CD4-positive, alpha-beta T cell treated with Interleukin-6 at 100 ng/mL for 8 hours (primary cell): ENCODE measurements at regions not wholly inside any gene's neighbourhood (a gene's known extent, or its start where the extent isn't known, plus 50 kb on each side); places are given as distances from the start of the nearest gene placed in this dataset.

Experiments used
- DNase-seq: peaks from one replicate; pipeline ENCODE4 v3.0.0-alpha.2; 2020; ENCODE audit warnings: mixed read lengths, low spot score

DNA sequence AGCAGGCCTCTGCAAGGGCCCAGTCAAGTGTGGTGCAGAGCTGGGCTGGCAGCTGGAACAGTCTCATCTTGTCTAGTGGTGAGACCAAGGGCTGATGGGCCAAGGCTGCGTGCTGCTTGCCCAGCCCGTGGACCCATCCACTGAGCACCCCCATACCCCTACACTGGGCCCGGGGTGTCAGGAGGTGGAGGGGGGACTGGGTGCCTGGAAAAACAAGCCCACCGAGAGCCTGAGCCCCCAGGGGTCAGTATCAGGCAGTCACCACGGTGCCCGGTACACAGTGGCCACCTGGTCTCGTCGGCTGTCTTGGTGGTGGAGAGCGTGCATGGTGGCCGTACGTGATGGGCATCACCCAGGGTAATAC, 238.3 kb downstream of the SEC14L1 start:
- DNase-seq: no peak

DNA sequence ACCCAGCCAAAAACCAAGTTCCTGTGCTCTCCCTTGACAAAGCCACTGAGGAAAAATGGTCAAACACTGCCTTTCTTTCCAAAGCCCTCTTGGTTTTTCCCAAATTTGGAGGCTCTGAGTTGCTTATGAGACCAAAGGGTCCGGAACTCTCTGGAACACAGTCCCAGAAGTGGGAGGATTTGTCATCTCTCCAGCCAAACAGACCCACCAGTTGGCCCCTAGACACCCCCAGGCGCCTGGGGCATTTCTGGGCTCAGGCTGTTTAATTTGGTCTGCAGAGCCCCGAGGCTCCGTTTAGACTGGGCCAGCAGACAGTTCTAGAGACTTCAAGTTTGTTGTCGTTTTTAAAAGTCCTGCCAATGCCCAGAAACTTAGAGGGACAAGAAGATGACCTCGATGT, 239.1 kb downstream of the SEC14L1 start:
- no peak for DNase-seq

DNA sequence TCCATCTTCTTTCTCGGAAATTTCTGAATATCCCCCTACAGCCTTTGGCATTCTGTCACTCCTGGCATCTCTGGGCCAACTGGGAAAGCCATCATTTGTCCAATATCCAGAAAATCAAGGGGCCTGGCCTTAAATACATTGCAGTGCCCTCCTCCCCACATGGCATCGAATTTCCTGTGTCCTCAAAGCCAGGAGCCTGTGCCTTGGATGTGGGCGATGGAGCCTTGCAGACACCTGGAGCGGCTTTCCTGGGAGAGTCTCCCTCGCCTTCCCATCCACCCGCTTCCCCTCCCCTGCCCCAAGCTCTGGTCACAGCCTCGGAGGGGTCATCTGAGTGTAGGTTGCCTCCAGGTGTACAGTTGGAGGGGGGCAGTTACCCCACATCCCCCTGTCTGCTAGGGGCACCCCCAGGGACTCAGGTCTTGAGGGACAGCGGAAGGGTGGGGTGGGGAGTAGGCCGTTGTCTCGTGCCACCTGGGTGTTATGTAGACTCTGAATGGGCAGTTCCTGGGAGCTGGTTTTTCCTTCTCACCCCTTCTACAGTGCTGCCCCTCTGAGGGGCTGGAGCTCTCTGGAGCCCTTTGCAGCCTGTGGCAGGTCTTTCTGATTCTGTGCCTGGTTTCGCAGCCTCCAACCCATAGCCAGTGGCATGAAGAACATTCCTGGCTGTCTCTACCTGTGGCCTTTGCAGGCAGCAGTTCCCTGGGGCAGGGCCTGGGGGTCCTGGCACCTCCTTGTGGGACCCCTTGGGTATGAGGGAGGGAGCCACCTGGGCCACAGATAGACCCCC, 239.8 kb downstream of the SEC14L1 start:
- DNase-seq: no peak

DNA sequence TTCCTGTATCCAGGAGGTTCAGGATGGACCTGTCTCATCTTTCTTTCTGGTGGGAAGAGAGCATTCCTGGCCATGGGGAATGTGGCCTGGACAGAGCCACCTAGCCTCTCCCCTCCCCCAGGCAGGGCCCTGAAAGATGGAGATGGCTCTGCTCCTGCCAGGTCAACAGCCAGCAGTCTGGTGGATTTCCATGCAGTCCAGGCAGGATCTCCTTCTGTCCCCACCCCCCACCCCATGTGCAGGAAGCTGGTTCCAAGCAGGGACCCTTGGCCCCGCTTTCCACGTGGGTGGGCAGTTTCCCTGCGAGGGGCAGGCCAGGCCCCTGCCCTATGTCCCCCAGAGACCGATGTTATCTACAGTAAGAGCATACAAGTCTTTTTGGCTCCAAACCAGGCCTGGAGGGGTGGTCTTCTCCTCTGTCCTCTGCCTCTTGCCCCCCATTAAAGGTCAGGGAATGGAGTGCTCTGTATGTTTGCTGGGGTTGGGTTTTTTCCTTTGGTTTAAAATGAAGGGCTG, 240.5 kb downstream of the SEC14L1 start:
- no peak for DNase-seq

DNA sequence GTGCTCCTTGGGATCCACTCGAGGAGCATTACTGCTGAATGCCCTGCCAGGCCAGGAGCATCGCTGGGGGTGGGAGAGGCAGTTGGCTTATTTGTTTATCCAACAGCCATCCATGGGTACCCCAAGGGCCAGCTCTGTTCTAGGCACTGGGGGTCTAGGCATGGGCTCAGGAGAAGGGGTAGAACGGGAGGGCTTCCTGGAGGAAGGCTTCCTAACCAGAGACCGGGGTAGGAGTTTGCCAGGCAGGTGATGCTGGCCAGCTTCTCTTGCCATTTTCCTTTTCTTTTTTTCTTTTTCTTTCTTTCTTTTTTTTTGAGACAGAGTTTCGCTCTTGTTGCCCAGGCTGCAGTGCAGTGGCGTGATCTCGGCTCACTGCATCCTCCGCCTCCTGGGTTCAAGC, 241.0 kb downstream of the SEC14L1 start:
- DNase-seq: no peak

DNA sequence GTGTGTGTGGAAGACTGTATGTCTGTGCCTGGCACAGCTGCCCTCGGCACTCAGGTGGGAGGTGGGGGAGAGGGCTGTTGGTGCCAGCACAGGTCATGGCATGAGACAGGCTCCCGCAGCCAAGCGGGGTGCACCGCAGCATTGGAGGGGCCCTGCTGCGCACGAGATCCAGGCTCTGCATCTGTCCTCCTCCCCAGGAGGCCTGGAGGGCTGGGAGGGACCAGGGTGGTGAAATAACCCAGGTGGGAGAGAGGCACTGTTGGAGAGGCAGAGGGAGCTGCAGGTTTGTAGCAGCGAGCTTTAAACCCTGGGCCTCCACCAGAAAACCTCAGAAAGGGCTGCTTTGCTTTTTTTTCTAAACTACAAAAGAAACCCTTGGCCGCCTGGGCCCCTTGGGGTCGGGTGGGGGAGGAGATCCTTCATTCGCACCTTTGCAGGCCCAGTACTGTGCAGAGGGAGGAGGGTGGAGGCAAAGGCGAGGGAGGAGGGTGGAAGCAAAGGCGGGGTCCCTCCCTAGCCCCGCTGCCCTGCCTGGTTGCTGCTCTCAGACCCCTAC, 241.7 kb downstream of the SEC14L1 start:
- peak; percentile 75 for DNase-seq

DNA sequence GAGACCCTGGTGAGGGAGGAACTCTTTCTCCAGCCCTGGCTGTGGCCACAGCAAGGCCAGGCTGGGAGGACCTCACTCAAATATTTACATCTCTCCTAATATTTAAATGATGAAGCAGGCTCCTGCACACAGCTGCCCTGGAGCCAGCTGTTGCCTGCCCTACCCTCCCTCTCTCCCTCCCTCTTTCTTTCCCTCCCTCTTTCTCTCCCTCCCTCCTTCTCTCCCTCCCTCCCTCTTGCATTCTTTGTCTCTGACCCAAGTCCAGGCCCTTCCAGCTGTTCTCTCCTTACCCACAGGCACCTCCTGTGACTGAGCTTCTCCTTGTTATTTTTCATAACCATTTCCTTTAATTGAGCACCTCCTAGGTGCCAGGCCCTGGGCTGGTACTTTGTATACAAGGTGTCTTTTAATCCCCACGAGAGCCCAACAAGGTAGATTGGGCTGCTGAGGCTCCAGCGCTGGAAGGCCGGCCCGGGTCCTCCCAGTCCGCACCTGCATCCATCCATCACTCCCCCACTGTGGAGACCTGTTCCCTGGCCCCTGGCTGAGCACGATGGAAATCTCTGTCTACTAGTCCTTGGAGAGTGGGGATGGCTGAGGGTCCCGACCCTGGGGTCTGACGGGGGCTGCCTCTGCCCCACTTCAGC, 242.3 kb downstream of the SEC14L1 start:
- no peak for DNase-seq

DNA sequence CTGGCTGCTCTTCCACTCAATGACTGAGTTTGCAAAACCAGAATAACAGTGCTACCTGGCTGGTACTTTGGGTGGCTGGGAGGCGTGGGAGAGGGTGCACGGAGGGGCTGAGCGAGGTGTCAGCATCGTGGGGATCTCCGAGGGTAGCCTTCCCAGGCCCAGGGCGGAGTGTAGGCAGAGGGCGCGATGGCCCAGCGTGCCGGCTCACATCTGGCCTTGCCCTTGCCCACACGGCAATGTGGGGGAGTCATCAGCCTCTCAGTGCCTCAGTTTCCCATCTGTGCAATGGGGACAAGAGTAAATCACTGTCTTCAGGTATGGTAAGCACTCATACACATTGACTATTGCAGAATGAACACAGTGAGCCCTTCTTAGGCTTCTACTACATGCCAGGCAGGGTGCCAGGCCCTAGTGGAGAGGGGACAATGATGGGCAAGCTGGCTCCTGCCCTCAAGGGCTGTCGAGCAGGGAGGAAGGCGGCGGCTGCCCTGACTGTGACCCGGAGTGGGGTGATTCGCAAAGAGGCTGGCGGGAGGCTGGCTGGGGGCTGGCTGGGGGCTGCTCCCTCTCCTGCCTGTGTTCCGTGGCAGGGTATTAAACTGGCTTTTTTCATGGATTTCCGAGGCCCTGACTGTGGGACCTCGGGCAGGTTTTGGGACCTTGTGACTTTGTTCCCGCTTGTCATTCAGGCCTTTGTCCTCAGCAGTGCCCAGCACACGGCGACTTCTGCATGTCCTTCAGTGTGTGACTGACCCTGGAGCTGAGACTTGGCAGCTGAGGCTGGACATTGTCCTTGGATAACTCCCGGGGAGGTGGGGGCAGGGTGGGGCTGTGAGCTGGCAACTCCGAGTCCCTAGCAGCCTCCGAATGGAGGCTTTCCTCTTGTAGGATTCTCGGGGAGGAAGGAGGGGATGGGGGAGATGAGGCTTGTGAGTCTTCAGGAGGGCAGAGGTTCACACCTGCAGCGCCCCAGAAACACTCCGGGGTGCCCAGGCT, 243.1 kb downstream of the SEC14L1 start:
- DNase-seq: no peak

DNA sequence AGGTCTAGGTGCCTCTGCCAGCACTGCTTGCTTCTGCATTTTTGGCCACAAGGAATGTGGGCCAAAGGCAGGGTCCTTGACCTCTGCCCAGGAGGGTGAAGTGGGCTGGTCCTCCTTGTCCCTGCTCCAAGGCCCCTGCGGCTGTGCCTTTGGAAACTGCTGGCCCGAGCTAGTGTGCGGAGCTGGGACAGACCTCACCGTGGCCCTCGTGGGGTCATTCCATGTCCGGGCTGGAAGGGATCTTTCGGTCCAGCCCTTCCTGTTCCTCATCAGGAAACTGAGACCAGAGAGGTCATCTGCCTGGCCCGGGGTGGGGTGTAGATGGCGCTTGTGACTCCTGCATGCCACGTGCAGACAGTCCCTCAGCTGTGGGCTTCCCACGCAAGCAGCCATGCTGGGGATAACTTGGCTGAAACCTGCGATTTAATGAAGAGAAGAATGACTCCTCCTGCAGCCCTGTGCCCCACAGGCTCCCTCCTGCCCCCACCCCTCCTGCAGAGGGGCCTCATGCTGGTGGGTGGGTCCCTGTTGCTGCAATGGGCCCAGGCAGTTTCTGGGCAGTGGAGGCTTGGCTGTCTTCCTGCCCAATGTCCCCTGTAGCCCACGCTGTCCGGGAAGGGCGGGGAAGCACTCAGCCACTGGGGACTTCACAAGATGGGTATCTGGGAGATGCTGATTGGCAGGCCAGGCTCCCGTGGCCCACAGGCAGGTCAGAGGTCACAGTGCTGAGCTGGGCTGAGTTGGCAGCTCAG, 245.2 kb downstream of the SEC14L1 start:
- no peak for DNase-seq

DNA sequence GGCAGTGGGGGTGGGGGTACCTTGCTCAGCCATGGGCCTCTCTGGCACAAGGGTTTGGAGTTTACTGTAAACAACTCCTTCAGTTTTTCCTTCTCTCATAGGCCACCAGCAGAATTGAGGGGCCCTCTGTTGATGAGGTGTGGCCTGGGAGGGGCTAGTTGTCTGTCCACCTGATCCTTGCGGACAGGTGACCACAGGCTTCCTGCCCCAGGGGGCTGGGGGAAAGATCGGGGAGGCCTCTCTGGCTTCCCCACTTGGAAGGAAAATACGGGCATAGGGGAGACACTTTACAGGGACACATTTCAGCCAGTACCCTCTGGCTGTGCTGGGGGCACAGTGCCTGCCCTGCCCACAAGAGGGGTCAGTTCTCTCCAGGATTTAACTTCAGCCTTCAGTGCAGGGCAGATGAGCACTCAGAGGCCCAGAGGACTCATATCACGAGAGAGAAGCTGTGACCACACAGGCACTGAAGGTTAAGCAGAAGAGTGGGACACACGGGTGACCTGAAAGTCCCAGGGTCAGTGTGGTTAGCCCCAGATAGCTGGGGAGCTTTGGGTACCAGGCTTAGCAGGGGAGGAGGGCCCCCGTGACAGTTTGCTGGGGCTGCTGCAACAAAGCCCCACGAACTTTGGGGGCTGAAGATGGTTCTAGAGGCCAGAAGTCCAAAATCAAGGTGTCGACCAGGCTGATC, 245.9 kb downstream of the SEC14L1 start:
- DNase-seq: no peak

DNA sequence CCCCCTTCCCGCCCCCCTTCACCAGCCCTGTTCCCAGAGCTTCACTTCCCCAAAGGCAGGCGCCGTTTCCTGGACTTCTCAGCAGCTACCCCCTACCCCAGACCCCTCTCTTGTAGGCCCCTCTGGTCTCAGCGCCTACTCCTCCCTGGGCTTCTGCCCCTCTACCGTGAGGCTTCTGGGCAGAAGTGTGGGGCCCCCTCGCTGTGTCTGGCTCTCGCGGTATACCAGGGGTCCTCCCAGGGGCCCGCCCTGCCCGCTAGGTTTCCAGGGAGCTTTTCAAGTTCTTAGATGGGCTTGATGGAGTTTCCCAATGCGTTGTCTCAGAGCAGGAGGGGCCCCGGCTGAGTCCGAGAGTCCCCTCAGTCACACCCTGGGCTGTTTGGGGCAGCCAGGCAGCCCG, 247.1 kb downstream of the SEC14L1 start:
- no peak for DNase-seq

DNA sequence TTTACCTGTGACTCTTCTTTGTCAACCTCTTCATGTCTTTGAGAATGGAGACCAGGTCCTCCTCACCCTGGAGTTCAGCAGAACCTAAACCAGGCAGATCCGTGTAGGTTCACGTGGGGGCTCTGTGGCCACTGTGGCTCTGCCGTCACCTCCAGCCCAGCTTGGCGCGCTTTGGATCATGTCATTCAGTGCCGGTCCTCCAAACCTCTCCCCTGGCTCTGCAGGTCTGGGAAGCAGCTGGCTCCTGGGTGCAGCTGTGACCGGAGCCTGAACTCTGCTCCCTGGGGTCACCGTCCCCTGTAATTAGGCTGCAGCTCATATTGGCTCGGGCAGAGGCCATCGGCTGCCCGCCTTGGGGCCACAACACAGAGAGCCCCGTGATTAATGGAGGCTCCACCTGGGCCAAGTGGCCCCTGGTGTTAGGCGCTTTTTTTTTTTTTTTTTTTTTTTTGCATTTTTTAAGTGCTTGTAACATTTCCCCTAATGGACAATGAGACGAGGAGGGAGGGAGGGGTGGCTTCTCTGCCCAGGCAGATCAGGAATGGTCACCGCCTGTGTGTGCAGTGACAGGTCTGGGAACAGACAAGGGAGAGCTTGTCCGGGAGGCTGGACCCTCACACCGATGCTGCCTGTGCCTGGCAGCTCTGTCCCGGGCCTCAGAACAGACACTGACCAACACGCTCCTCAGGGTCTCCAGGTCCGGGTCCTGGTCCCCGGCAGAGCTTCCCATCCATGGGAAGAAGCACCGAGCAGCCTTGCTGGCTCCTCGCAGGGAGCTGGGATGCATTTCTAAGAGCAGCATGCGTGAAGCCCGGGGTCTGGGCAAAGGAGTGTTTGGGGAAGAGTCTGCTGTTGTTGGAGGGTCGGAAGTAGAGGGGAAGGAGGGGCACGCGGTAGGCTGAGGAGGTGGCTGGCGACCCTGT, 247.9 kb downstream of the SEC14L1 start:
- no peak for DNase-seq

DNA sequence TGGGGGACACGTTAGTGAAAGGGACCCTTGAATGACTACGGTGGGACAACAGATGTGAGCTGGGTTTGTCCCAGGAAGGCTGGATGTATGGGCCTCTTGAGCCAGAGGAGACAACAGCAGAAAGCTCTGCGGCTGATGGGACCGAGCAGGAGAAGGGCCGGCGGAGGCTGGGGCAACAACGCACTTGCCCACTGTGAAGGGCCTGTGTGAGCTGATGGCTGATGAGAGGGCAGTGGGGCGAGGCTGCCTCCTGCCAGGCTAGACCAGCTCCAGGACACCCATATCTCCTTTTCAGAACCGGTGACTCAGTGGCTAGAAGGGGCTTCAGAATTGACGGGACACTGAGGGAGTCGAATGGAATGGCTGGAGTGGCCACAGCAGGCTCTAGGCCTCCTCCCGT, 250.1 kb downstream of the SEC14L1 start:
- no peak for DNase-seq

DNA sequence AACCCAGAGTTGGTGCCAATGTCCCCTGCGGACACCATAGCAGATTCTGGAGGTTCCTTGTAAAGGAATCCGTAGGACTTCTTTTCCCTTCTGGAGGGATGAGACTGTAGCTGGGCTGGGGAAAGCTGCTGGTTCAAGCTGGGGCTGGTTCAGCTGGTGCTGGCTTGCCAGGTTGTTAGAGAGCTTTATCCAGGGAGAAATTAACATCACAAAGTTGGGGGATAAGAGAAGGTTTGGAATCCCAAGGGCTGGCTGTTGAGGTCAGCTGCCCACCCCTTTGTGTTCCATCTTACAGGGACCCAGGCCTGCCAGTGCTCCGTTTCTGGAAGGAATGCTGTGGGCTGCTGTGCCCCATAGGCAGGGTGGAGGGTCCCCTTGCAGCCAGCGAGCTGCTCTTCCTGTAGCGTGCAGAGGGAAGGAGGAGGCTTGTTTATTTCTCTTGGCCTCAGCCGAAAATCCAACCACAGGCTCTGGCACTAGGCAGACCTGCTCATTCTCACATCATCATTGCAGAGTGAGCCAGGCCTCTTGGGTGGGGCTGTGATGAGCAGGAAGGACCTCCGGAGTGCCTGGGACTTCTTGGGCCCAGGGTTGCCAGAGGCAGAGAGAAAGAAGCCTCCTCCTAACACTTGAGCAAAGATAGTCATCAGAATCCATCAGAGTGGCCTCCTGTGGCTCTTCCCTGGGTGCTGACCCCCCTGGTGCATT, 251.1 kb downstream of the SEC14L1 start:
- DNase-seq: peak; percentile 68

DNA sequence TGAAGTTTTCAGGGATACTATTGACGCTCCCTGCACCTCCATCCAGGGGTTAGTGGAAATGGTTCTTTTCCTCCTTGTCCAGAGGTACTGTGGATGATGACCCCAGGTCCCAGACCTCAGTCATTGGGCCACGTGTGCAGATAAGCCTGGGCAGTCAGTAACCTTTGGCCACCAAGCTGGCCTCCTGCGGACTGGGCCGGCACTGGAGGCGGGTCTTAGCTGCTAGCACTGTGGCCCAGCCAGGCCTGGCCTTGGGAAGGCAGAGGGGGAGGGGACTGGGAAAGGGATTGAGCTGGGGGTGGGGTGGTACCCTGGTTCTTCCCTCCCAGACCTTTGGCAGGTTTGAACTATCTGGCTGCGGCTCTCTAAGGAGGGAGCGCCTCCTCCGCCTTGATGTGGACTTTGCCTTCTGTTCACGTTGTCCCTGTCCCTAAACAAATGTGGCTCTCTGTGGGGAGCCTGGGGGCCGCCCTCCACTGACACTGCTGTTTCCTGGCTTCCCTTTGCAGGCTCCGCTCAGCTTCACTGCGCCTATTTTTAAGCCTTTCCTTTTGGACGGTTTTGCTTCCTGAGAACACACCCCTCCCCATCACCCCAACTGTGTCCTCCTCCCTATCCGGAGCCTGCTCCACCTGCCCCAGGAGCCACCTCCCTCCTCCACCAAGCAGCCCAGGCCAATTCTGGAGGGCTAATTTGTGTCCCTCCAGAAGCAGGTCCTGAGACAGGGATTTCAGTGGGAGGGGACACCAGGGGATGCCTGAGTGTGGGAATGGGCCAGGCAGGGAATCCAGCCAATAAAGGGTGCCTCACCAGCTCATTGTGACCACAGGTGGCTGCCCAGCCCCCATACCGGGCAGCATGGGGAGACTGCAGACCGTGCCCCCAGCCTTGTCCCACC, 251.9 kb downstream of the SEC14L1 start:
- no peak for DNase-seq

DNA sequence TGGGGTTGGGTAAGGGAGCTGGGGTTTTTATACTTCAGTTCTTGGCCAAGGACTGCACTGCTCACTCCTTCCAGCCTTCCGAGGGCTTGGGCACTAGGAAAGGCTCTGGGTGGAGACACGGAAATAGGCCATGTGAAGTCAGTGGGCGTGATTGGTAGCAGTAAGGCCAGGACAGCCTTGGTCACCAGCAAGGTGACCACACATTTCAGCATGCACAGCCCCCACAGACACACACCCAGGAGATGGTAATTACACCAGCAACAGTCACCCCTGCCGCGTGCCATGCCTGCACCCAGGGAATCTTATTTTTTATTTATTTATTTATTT, 252.5 kb downstream of the SEC14L1 start:
- DNase-seq: no peak

DNA sequence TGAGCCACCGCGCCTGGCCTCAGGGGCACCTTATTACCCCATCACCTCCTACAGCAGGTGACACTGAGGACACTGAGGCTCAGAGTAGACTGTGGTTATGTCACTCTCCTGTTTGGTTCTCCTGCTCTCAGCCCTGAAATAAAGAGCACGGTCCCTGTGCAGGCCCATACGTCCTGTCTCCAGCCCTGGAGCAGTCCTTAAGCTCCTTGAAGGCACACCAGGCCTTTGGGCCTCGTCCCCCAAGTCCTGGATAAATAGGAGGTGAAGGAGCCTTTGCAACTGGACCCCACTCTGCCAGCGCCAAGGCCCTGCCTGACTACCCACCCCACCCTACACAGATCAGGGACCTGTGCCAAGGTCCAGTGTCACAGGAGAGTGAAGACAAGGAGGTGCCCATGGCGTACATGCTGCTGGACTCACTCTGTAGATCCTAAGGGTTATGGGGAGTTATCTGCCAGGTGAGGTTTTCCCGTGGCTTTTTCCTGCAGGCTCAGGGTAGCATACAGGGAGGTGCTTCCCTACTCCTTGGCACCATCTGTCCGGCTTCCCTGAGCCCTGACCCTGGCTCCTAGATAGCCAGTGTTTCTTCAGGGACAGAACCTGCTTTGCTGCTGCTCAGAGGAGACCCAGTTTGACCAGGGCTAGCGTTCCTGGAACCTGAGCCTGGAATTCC, 253.2 kb downstream of the SEC14L1 start:
- DNase-seq: no peak
